HG03097 (cell line): ENCODE measurements at regions not wholly inside any gene's neighbourhood (a gene's known extent, or its start where the extent isn't known, plus 50 kb on each side); places are given as distances from the start of the nearest gene placed in this dataset.
"Not testable (repeated sequence)": the region's sequence is repeated elsewhere in the genome, so short reads cannot be mapped to it uniquely, and the experiment has no call there.

ENCODE experiments used
- ATAC-seq: cut with Tn5 transposase; IDR thresholded peaks from one replicate; pipeline ENCODE4 v1.9.1; 2021; ENCODE audit not compliant: unreplicated experiment, low FRiP score

DNA sequence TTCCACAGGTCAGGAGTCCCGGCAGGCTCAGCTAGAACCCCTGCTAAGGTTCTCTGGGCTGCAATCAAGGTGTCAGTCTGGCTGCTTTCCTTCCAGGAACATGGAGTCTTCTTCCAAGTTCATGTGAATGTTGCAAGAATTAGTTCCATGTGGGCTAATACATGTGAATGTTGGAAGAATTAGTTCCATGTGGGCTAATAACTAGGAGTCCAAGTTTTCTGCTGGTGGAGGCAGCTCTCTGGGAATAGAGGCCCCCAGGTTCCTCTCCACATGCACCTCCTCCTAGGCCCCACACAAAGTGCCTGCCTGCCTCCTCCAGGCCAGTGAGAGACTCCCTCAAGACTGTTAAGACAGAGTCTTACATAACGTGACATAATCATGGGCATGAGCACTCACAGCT, 140.8 kb upstream of the SLC35G4 start:
- no peak for ATAC-seq

DNA sequence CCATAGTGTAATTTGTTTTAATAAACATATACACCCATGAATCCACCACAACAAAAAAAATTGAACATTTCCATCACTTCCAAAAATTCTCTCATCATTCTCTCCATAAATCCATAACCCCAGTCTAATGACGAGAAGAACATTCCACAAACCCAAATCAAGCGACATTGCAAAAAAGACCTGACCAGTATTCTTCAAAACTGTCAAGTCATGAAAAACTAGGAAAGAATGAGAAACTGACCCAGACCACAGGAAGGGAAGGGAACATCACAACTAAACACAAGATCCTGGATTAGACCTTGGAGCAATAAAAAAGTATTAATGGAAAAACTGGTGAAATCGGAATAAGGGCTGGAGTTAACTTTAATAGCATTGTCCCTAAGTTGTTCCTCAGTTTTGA, 141.3 kb upstream of the SLC35G4 start:
- ATAC-seq, result no peak

DNA sequence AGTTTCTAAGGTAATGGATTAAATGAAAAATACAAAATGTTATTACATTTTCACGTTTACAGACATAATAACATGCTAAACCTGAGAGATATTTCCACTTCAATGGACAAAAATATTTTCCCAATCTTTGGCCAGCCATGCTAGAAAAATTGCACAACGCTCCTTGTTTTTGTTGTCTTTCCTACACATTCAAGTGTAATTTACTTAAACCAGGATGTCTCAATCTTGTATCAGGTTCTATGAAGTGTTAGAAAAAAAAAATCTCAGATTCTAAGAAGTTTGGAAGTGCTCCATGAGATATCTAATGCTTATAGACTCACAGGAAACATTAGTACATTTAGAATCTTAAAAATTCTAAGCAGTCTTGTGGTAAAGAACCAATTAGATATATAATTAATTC, 141.8 kb upstream of the SLC35G4 start:
- ATAC-seq, result no peak

DNA sequence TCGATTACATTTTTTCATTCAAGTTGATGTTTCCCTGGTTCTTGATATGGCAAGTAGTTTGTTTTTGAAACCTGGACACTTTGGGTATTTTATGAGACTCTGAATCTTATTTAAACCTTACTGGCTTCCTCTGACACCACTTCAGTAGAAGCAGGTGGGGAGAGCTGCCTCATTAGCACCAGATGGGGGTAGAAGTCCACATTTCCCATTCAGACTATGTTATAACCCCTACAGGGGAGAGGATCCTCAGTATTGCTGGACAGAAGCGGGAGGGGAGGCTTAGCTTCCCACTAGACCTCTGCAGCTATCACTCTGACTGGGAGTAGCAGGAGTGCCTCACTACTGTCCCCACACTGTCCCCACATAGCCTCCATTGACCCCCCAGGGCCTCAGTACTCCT, 145.3 kb upstream of the SLC35G4 start:
- no peak for ATAC-seq

DNA sequence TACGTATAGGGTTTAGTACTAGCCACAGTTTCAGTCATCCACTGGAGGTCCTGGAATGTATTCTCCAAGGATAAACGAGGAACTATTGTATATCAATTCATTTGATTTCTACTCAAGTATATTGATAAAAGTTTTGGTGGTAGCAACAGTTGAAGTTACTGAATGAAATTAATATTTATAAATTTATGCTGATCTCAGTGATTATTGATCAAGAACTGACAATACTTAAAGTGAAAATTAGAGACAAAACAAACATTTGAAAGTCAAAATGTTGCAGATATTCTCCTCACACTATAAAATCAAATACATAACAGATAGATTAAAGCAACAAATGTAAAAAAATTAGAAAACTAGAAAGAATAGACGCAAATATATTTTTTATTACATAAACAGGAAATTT, 150.9 kb upstream of the SLC35G4 start:
- no peak for ATAC-seq

DNA sequence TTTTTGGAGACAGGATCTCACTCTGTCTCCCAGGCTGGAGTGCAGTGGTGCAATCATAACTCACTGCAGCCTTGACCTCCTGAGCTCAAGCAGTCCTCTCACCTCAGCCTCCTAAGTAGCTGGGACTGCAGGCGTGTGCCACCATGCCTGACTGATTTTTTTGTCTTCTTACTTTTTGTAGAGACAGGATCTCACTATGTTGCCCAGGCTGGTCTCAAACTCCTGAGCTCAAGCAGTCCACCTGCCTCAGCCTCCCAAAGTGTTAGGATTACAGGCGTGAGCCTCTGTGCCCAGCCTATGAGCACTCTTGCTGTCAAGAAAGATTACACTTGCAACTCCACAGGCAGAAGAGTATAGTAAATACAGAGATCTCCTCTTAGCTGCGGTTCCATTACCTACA, 151.5 kb upstream of the SLC35G4 start:
- not testable (repeated sequence) for ATAC-seq

DNA sequence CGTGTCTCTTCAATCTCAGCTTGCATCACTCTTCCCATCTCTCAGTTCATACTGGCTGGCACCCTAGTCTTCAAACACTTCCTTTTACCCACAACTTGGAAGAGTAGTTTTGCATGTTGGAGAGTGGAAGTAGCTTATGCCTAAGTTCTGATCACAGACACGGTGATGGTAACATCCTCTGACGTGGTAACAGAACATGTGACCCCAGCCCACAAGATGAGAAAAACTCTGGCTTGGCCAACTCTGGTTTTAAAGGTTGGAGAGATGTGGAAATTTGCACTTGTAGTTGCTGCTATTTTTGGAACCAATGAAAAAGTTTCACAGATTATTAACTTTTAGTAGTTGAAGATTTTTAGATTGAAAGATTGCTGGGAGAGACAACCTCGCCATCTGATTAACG, 155.4 kb upstream of the SLC35G4 start:
- ATAC-seq, result no peak

DNA sequence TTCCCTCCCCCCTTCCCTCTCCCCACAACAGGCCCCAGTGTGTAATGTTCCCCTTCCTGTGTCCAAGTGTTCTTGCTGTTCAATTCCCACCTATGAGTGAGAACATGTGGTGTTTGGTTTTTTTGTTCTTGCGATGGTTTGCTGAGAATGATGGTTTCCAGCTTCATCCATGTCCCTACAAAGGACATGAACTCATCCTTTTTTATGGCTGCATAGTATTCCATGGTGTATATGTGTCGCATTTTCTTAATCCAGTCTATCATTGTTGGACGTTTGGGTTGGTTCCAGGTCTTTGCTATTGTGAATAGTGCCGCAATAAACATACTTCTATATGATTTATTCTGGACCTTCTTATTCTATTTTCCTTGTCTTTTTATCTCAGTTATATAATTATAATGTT, 165.2 kb upstream of the SLC35G4 start:
- ATAC-seq, result not testable (repeated sequence)

DNA sequence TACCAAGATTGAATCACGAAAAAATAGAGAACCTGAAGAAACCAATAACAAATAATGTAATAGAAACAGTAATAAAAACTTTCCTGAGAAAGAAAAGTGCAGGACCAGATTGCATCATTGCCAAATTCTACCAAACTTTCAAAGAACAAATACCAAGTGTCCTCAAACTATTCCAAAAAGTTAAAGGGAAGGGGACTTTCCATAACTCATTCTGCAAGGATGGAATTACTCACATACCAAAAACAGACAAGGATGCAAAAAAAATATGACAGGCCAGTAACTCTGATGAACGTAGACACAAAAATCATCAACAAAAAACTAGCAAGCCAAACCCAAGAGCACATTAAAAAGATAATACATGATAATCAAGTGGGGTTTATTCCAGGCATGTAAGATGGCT, 172.3 kb upstream of the SLC35G4 start:
- ATAC-seq, result no peak

DNA sequence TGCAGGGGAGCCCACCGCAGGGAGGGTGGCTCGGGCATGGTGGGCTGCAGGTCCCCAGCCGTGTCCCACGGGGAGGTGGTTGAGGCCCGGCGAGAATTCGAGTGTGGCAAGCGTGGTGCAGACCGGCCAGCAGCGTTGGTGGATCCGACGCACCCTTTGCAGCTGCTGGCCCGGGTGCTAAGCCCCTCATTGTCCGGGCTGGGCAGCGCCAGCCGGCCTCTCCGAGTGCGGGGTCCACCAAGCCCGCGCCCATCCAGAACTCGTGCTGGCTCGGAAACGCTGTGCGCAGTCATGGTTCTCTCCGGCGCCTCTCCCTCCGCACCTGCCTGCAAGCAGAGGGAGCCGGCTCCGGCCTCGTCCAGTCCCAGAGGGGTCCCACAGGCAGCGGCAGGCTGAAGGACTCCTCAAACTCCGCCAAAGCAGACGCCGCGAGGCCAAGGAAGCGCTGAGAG, 177.0 kb upstream of the SLC35G4 start:
- ATAC-seq, result no peak

DNA sequence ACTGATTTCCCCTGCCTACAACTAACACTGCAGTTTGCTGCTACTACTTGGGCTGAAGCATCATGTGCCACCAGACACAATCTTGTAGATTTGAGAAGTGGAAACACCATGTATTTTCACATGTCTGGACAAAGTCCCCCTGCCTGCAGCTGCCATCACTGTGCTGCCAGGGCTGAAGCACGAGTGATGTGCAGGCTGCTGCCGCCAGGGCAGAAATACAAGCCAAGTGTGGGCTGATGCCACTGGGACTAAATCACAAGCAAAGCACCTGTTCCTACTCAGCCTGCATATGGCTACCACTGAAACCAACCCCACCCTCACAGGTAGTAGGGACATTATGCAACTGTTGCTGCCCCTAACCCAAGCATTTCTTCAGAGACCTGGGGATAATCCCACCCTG, 179.5 kb upstream of the SLC35G4 start:
- ATAC-seq, result no peak

DNA sequence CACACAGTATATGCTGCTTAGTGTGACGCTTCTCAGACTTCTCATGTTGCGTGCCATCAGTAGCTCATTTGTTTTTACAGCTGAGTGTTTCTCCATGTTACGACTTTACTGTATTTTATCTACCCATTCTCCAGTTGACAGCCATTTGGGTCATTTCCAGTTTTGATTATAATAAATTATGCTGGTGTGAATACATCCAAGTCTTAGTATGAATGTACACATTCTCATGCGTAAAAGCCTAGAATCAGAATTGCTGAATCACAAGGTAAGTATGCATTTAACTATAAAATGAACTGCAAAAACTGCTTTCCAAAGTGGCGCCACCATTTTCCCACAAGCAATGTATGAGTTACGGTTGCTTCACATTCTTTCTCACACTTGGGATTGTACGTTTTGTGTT, 184.2 kb upstream of the SLC35G4 start:
- ATAC-seq, result no peak

DNA sequence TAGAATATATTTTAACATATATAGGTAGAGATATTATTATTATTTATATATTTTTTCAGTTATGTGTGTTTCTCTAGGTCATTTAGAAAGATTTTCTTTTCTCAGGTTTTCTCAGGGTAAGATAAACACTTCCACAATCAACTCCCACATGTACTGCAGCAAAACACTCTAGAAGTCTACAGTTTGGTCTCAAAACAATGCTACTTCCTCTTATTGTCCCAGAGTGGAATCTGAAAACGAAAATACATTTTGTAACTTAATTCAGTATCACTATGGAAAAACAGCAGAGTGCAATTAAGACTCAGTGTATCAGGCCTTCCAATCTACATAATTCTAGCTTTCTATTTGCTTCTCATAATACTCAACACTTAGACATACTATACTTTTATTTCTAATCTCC, 190.1 kb upstream of the SLC35G4 start:
- no peak for ATAC-seq

DNA sequence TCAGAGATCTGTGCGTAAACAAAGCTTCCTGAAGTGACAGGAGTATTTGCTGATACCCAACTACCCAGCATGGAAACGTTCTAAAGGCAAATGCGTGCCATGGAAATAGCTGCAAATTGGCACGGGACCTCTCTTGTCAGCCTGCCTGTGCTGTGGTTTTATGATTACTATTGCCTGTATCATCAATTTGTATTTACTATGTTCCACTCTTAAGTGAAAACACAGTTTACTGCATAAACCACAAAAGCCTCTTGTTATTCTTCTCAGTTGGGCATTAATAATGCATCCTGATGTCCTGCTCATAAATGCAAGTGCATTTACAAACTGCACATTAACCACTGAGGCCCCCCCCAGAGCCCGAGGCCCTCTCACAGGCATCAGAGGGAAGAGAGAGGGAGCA, 196.6 kb upstream of the SLC35G4 start:
- no peak for ATAC-seq

DNA sequence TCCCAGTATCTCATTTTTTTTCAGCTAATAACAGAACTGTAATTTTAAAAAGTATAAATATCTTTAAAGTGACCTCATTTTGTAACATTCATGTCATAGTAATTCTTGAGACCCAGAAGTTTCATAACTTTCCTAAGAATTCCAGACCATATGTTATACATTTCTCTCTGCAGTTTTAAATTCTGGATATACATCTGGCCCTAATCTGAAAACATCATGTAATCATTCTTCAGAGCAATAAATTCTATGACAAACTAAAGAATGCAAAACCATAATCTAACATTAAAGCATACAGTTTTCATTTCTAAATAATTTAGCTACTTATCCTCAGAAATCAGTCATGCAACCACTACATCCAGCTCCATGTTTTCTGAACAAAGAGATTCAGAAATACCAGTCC, 198.3 kb upstream of the SLC35G4 start:
- no peak for ATAC-seq

DNA sequence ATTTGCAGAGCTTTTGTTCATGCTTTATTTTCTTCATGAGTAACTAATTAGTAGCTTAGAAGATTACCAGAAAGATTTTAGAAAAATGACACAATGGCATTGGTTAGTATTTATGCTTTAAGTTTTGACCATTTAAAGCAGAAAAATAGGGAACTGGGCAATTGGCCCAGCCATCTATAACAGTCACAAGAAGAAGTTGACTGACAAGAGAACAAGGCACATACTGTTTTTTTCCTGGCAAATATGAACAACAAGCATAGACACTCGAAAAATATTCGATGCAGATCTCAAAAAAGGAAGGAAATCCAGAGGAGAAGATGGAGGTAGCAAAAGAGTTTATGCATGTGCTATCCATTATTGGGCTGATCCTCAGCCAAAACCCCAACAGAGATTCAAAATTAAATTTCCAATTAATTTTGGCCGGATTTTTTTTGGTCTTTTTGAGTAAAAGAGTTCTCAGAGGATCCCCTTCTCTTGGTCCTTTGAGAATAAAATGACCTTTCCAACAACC, 200.8 kb upstream of the SLC35G4 start:
- ATAC-seq, result no peak

DNA sequence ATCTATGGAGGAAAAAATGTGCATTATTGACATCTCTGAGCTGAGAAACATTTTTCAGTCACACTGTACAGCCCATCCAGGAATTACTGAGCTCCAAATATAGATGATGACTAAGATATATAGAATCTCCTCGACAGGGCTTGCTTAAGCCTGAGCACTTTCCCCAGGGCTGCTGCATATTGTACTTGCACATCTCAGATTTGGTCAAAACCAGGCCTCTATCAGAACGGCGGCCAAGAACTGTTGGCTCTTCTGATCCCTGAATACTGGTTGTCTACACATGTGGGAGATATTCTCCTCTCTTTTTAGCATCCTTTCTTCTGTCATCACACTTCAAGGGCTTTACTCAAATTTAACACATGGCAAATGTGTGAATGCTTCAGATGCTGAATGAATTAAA, 201.5 kb upstream of the SLC35G4 start:
- ATAC-seq, result no peak

DNA sequence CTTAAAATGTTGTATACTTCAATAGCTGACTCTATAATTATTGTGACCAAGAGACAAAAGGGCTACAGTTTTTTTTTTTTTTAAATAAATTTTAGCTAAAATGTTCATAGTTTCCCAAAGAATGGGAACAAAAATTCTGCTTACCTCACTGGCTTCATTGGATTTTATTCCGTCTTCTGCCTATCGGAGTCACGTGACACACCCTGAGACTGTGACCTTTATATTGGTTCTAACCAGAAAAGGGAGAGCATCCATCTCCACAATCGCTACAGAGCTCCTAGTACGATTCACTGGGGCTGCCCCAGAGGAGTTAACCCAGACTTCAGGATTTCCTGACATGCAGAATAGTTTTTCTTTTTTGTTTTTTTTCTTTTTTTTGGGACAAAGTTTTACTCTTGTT, 203.6 kb upstream of the SLC35G4 start:
- no peak for ATAC-seq

DNA sequence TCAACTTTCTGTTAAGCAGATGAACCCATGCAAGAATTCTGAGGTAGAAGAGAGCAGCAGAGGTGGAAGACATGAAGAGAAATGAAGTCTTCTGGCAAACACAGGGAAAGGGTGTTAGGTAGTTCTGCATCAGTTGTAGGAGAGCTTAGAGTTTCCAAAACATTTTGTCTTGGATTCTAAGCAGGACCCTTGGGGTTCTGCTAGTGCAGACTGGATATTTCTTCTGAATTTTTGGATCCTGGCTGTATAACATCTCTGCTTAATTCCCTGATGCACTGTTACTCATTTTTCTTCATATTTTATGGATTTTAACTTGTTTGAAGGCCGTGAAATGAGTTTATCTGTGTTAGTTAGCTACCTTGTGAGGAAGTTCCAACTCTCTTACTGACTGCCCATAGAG, 208.7 kb upstream of the SLC35G4 start:
- no peak for ATAC-seq

DNA sequence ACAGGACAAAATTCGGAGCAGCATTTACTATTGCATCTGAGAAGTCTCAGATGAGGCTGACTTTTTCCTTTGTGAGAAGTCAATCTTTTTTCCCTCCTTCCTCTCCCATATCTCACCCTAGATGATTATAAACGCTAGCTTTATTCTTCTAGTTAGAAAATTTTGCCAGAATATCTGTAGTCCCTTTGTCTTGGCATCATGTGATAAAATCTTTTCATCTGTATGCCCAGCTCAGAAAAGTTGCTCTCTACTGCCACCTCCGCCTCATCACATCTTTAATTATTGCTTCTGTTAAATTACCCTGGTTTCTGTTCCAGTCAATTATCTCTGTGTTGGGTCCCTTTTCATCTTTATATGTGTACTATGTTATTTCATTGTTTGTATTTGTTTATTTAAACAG, 210.8 kb upstream of the SLC35G4 start:
- ATAC-seq, result no peak

DNA sequence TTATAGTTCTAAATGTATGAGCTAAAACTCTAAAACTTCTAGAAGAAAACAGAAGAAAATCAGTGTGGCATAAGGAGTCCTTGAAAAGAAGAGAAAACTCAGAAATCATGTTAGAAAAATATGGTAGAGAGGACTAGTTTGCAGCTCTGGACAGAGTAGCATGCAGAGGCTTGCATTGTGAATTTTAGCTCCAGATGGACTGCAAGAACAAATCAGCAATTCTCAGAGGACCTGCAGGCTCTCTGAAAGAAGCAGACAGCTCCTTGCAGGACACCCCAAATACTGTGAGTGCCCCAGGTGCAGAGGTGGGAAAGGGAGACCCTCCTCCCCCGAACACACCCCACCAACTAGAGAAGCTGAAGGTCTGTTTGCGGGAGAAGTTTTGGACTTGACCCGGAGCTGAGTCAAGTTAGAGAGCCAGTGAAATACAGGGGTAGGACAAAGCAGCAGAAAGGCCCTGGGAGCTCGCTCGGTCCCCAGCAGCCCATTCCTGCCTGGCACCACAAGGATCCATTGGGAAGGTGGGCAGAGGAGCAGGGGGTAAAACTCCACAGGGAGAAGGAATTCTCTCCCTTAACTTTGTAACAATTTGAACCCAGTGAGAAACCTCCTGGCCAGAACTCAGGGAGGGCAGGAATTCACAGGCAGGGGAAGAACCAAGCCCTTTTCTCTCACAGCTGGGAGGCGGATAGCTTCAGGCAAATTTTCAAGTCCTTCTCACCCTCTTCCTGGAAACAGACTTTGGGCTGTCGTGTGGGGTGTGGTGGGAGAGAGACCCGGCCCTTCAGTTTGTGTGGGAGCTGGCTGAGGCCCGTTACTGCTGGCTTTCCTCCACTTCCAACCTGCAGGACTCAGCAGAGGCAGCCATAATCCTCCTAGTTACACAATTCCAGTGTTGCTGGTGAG, 216.2 kb upstream of the SLC35G4 start:
- no peak for ATAC-seq

DNA sequence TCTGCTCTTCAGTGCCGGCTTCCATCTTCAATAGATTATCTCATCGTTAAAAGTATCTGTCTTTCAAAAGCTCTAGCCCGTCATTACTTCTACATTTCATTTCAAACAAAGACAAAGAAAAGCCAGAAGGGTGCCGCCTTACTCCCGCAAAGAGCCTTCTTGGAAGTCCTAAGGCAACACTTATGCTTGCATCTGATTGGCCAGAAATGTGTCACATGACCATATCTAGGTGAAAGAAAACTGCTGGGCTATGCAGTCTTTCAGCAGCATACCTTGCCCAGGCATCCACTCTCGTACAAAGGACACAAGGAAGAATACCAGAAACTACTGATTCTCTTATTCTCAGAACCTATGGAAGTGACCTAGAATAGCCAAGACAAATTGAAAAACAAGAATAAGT, 217.1 kb upstream of the SLC35G4 start:
- ATAC-seq, result no peak
